Choroid plexus epithelial cell (primary cell): ENCODE measurements at regions not wholly inside any gene's neighbourhood (a gene's known extent, or its start where the extent isn't known, plus 50 kb on each side); places are given as distances from the start of the nearest gene placed in this dataset.
A peak's percentile ranks its signal among the peaks of the same experiment; 100 is the strongest.

Experiments
- DNase-seq: peaks from one replicate; pipeline ENCODE4 v3.0.0-alpha.2; 2010; ENCODE audit warnings: low read depth
- H3K4me3 ChIP-seq: 2 replicates; pipeline ENCODE4 v1.5.1; 2011; ENCODE audit warnings: low read depth, mild to moderate bottlenecking, control low read depth, low read length, moderate library complexity
- TF ChIP-seq, protein P1 (sequence below): conservative IDR thresholded peaks from 2 replicates; pipeline ENCODE4 v1.5.1; 2011; ENCODE audit warnings: low read depth, mild to moderate bottlenecking, control low read depth, inconsistent platforms, low read length, moderate library complexity

DNA sequence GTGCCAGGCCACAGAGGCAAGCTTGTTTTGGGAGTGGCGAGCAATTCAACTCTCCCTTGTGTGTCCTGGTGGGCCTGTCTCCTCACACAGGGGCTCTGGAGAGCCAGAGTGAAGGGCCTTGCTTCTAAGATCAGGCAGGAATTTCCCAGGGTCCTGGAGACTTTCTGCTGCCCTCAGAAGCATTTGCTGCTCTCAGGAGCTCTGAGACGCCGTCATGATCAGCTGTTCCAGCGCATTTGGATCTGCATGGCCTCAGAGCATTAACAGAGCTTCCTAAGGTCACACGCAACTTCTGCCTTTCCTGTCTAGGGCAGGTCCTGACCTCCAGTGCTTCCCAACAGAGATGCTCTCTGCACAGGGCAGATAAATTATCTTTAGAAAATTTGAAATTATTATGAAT, 52.2 kb upstream of the C10orf90 start:
- no peak overlapping the region for H3K4me3 ChIP-seq
- TF ChIP-seq, protein P1, sequence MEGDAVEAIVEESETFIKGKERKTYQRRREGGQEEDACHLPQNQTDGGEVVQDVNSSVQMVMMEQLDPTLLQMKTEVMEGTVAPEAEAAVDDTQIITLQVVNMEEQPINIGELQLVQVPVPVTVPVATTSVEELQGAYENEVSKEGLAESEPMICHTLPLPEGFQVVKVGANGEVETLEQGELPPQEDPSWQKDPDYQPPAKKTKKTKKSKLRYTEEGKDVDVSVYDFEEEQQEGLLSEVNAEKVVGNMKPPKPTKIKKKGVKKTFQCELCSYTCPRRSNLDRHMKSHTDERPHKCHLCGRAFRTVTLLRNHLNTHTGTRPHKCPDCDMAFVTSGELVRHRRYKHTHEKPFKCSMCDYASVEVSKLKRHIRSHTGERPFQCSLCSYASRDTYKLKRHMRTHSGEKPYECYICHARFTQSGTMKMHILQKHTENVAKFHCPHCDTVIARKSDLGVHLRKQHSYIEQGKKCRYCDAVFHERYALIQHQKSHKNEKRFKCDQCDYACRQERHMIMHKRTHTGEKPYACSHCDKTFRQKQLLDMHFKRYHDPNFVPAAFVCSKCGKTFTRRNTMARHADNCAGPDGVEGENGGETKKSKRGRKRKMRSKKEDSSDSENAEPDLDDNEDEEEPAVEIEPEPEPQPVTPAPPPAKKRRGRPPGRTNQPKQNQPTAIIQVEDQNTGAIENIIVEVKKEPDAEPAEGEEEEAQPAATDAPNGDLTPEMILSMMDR, result no peak
- DNase-seq, result no peak

DNA sequence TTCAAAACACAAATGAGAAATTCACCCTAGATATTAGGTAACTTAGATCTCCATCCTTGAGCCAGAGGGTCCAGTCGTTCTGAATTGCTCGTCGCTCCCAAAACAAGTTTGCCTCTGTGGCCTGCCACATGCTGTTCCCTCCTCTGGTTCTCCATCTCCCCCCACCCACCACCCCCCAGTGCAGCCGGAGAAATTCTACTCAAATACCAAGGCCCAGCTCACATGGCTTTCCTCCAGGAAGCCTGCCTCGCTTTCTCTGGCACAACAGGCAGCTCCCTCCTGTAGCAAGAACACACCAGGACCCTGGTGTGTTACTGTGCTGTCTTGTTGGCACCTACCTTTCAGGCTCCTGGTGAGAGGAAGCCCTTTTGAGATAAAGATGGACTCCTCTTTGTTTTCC, 52.7 kb upstream of the C10orf90 start:
- no peak for DNase-seq
- TF ChIP-seq, protein P1, result no peak

DNA sequence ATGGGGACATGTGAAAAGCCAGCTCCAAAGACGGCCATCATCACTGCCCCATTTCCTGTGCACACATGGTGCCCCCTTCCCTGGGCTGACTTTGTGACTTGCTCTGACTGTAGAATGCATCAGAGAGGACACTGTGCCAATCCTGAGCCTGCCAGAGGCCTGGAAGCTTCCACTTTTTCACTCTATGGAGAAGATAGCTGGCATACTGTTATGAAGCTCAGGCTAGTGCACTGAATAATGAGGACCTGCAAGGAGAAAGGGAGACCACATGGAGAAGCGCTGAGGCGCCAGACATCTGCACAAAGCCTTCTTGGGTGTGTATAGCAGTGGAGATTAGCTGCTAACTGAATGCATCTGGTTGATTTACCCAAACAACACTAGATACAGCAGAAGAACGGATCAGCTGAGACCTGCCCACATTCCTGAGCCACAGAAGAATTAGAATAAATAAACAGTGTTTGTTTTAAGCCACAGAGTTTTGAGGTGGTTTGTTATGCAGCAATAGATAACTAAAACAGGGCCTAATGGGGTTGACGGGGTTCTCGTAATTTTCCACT, 58.9 kb upstream of the C10orf90 start:
- no peak overlapping the region for H3K4me3 ChIP-seq
- TF ChIP-seq, protein P1, result no peak
- DNase-seq, result peak; percentile 13

More for the DNA sequence above, 52.7 kb upstream of the C10orf90 start:
- H3K4me3 ChIP-seq, result no peak overlapping the region

DNA sequence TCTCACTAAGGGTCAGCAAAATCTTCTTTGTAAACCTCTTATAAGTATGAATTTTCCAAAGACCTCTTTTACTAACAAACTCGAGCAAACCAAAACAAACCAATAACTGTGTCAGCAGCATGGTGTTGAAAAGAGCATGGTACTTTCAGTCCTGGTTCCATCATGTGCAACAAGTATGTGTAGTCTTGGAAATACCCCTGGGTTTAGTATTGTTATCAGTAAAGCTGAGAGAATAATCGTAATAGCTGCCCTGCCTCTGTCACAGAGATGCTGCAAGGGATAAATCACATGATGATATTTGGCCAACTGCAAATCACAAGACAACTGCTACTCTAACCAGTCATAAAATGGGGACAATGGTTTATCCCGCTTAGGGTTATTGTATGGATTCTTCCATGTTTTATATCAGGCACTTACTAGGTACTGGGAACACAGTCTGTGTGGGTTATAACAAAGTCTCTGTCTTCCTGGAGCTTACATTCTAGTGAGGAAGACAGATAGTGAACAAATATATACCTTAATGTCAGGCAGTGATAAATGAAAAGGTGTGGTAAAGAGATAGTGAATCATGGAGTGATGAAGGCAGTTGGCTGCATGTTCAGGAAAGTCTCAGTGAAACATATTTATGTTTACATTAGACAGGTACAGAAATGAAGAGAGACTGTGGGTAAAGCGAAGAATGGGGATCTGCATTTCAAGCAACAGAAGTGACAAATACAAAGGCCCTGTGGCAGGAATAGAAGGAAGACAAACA, 60.5 kb upstream of the C10orf90 start:
- H3K4me3 ChIP-seq, result no peak overlapping the region
- TF ChIP-seq, protein P1, result no peak
- no peak for DNase-seq

DNA sequence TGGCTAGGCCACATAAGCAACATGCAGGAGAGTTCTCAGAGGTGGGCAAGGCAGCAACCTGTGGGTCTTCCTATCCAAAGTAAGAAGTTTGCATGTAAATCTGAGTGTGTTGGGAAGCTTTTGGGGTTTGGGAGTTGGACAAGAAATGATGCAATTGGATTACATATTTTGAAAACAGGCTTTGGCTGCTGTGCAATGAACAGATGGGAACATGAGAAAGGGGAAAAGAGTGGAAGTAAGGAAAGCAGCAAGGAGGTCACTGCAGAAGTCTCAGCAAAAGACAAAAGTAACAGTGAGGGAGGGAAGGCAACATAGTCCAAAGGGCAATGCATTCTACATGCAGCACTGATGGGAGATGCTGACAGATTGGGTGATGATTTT, 61.1 kb upstream of the C10orf90 start:
- TF ChIP-seq, protein P1, result no peak
- no peak overlapping the region for H3K4me3 ChIP-seq
- no peak for DNase-seq

DNA sequence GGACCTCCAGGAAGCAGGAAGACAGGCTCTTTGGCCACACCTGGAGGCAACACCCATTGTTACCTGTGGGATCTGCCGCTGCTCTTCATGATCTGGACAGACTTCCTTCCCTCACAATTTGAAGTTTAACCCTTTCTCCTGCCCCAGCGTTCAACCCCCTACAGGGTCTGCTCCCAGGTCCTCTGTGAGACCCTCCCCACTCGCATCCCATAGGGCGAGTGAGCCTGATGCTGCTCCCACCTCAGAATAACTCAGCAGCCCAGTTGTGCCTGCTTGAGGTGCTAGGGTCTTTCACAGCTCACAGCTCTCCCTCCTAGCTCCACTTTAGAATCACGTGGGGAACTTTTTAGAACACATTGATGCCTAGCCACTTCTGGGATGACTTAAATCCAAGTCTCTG, 61.8 kb upstream of the C10orf90 start:
- no peak for DNase-seq
- TF ChIP-seq, protein P1, result no peak
- no peak overlapping the region for H3K4me3 ChIP-seq

DNA sequence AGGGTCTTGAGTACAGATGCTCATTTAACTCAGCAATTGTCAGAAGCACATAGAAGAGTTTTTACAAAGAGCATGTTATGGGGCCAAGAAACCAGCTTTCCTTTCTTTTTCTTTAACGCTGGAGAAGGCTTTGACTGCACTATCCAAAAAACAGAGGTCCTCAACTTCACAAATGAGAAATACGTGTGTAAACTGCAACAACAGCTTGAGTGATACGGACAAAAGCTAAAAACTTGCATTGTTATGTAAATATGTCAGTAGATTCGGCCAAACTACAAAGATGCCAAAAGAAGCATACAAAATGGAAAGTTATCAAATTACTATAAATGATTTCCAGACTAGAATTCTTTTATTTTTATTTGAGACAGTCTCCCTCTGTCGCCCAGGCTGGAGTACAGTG, 62.4 kb upstream of the C10orf90 start:
- DNase-seq, result no peak
- TF ChIP-seq, protein P1, result no peak
- H3K4me3 ChIP-seq, result no peak overlapping the region
